HepG2 (cell line): ENCODE measurements at regions not wholly inside any gene's neighbourhood (a gene's known extent, or its start where the extent isn't known, plus 50 kb on each side); places are given as distances from the start of the nearest gene placed in this dataset.

Source experiments
- ATAC-seq: fragments of 200-7000 bp; cut with Tn5 transposase; 3 replicates; pipeline ENCODE4 v1.9.1; 2020; ENCODE audit warnings: mild to moderate bottlenecking, moderate library complexity
- BruUV-seq: library from RNA; stranded (reverse); fragments of 400-500 nt; replicated peaks from 2 replicates; lab custom pipeline; 2021; lab: Mats Ljungman, UMichigan
- CTCF ChIA-PET: fragments of 300-600 bp; formaldehyde crosslinking; extraction: SDS; loops from one replicate; lab custom pipeline; 2021; ENCODE audit warnings: low total read pairs, inconsistent platforms, low intra/inter-chr PET ratio; lab: Yijun Ruan, JAX
- POLR2A ChIA-PET: fragments of 350-600 bp; sonication (Branson Sonifier 250); formaldehyde crosslinking; loops from one replicate; lab custom pipeline; 2020; ENCODE audit warnings: antibody characterized with exemption, inconsistent platforms; lab: Yijun Ruan, JAX
- DNase-seq: peaks from one replicate; pipeline ENCODE4 v3.0.0-alpha.2; 2015; ENCODE audit warnings: low spot score
- FAIRE-seq: peaks from 3 replicates; lab custom pipeline; 2011; peaks lifted over from hg19 to GRCh38; lab: Jason Lieb, UNC
- H2AFZ ChIP-seq: one replicate; pipeline ENCODE4 v1.6.1; 2011; ENCODE audit warnings: low read length, inconsistent platforms
- H3K27ac ChIP-seq: fragments of 300-600 bp; 3 replicates; pipeline ENCODE4 v1.8.0; 2011; ENCODE audit warnings: mixed run types, mild to moderate bottlenecking, mixed read lengths, low read length, inconsistent platforms; ENCODE audit not compliant: insufficient read depth; ENCODE audit errors: extremely low read length
- H3K27me3 ChIP-seq, 2 experiments: fragments of 200-600 bp in 1 of 2; 2 replicates in 1 of 2; 3 replicates in 1 of 2; pipeline versions ENCODE4 v1.6.0 to v1.8.0; 2011; ENCODE audit warnings: low read length in 2 of 2, mild to moderate bottlenecking in 2 of 2, moderate library complexity in 2 of 2, inconsistent platforms in 1 of 2; ENCODE audit not compliant: insufficient read depth in 2 of 2, control insufficient read depth in 1 of 2
- H3K36me3 ChIP-seq, 2 experiments: fragments of 200-600 bp in 1 of 2; replicated peaks in 1 of 2; 2 replicates in 1 of 2; 3 replicates in 1 of 2; pipeline versions ENCODE4 v1.5.1 to v1.8.0; 2011; ENCODE audit warnings: low read length in 2 of 2, inconsistent platforms in 1 of 2; ENCODE audit not compliant: insufficient read depth in 2 of 2, control insufficient read depth in 1 of 2
- H3K4me1 ChIP-seq: 2 replicates; pipeline ENCODE4 v1.5.1; 2012; ENCODE audit warnings: low read length, inconsistent platforms; ENCODE audit not compliant: insufficient read depth
- H3K4me2 ChIP-seq: 2 replicates; pipeline ENCODE4 v1.6.0; 2011; ENCODE audit warnings: low read depth, low read length, inconsistent platforms
- H3K4me3 ChIP-seq, 3 experiments: fragments of 200-600 bp in 1 of 3; sonication (generic), shearing (Covaris generic) in 1 of 3; replicated peaks in 1 of 3; 2 replicates each; pipeline ENCODE4 v1.5.1; 2011 to 2016; ENCODE audit warnings: low read length in 3 of 3, inconsistent platforms in 2 of 3, low read depth in 2 of 3, mild to moderate bottlenecking in 2 of 3, control low read depth in 1 of 3, mixed read lengths in 1 of 3; ENCODE audit not compliant: insufficient read depth in 1 of 3
- H3K79me2 ChIP-seq: one replicate; pipeline ENCODE4 v1.6.1; 2011; ENCODE audit warnings: low read length, inconsistent platforms; ENCODE audit not compliant: insufficient read depth
- H3K9ac ChIP-seq: 2 replicates; pipeline ENCODE4 v1.6.0; 2011; ENCODE audit warnings: mild to moderate bottlenecking, low read depth, low read length, inconsistent platforms; ENCODE audit not compliant: insufficient read depth
- H3K9me3 ChIP-seq: 2 replicates; pipeline ENCODE4 v1.5.1; 2012; ENCODE audit warnings: mild to moderate bottlenecking, low read length
- H4K20me1 ChIP-seq: 2 replicates; pipeline ENCODE4 v1.6.0; 2011; ENCODE audit warnings: inconsistent platforms, mild to moderate bottlenecking, low read length, moderate library complexity; ENCODE audit not compliant: insufficient read depth
- BCL6 ChIP-seq: IDR thresholded peaks from 2 replicates; pipeline ENCODE4 v1.6.1; 2016; ENCODE audit warnings: missing genetic modification reagents, missing compliant biosample characterization
- FOXJ3 ChIP-seq: sonication (generic); formaldehyde crosslinking; IDR thresholded peaks from 2 replicates; pipeline ENCODE4 v1.4.0; 2020; ENCODE audit warnings: missing genetic modification reagents, mild to moderate bottlenecking, borderline replicate concordance
- GPBP1L1 ChIP-seq: sonication (generic); formaldehyde crosslinking; IDR thresholded peaks from 2 replicates; pipeline ENCODE4 v1.5.0; 2020; ENCODE audit warnings: mild to moderate bottlenecking, missing genetic modification reagents
- HNF4A ChIP-seq: sonication (generic); formaldehyde crosslinking; IDR thresholded peaks from 2 replicates; pipeline ENCODE4 v1.4.0; 2020; ENCODE audit warnings: missing genetic modification reagents
- HNF4G ChIP-seq, 2 experiments: sonication (generic) in 1 of 2; formaldehyde crosslinking in 1 of 2; IDR thresholded peaks; 2 replicates each; pipeline versions ENCODE4 v1.4.0 to v1.6.1; 2011 to 2020; ENCODE audit warnings: borderline replicate concordance in 2 of 2, low read depth in 2 of 2, mild to moderate bottlenecking in 2 of 2, low read length in 1 of 2, missing genetic modification reagents in 1 of 2, moderate library complexity in 1 of 2
- JARID2 ChIP-seq: sonication (generic); formaldehyde crosslinking; IDR thresholded peaks from 2 replicates; pipeline ENCODE4 v1.8.1; 2023; ENCODE audit warnings: missing genetic modification reagents, inconsistent platforms; ENCODE audit not compliant: insufficient replicate concordance
- JUNB ChIP-seq: sonication (generic); formaldehyde crosslinking; IDR thresholded peaks from 2 replicates; pipeline ENCODE4 v1.8.0; 2022; ENCODE audit warnings: missing genetic modification reagents, mild to moderate bottlenecking, borderline replicate concordance
- NR2C2 ChIP-seq: sonication (generic); formaldehyde crosslinking; IDR thresholded peaks from 2 replicates; pipeline ENCODE4 v1.4.0; 2020; ENCODE audit warnings: missing genetic modification reagents, mild to moderate bottlenecking, moderate library complexity, borderline replicate concordance
- NR2F1 ChIP-seq, 2 experiments: fragments of 450-650 bp in 1 of 2; formaldehyde crosslinking in 1 of 2; IDR thresholded peaks; 2 replicates each; pipeline versions ENCODE4 v1.5.0 to v1.6.1; 2016 to 2020; ENCODE audit warnings: mild to moderate bottlenecking in 1 of 2, missing compliant biosample characterization in 1 of 2, missing genetic modification reagents in 1 of 2, moderate library complexity in 1 of 2
- TBX2 ChIP-seq: sonication (generic); formaldehyde crosslinking; IDR thresholded peaks from 2 replicates; pipeline ENCODE4 v1.5.0; 2020; ENCODE audit warnings: missing genetic modification reagents, mild to moderate bottlenecking, borderline replicate concordance
- TEAD3 ChIP-seq: optimal IDR thresholded peaks from 2 replicates; pipeline ENCODE3; 2016; ENCODE audit warnings: borderline replicate concordance
- TFAP4 ChIP-seq: sonication (generic); IDR thresholded peaks from 2 replicates; pipeline ENCODE4 v1.6.1; 2016; ENCODE audit warnings: low read depth, borderline replicate concordance
- ZFX ChIP-seq: sonication (generic); formaldehyde crosslinking; IDR thresholded peaks from 2 replicates; pipeline ENCODE4 v1.4.0; 2020; ENCODE audit warnings: mild to moderate bottlenecking, low read depth, missing genetic modification reagents, moderate library complexity
- ZNF280B ChIP-seq: sonication (generic); formaldehyde crosslinking; IDR thresholded peaks from 2 replicates; pipeline ENCODE4 v1.5.0; 2020; ENCODE audit warnings: missing genetic modification reagents, mild to moderate bottlenecking, borderline replicate concordance
- ZNF337 ChIP-seq: sonication (generic); formaldehyde crosslinking; IDR thresholded peaks from 2 replicates; pipeline ENCODE4 v1.5.1; 2020; ENCODE audit warnings: missing genetic modification reagents, low read depth, mild to moderate bottlenecking, borderline replicate concordance
- ZNF441 ChIP-seq: sonication (generic); formaldehyde crosslinking; IDR thresholded peaks from 2 replicates; pipeline ENCODE4 v1.7.0; 2021; ENCODE audit warnings: missing genetic modification reagents, borderline replicate concordance
- ZNF567 ChIP-seq: sonication (generic); formaldehyde crosslinking; IDR thresholded peaks from 2 replicates; pipeline ENCODE4 v1.8.1; 2023; ENCODE audit warnings: mild to moderate bottlenecking, missing genetic modification reagents, borderline replicate concordance
- ZNF790 ChIP-seq: sonication (generic); formaldehyde crosslinking; IDR thresholded peaks from 2 replicates; pipeline ENCODE4 v1.8.0; 2022; ENCODE audit warnings: missing genetic modification reagents, mild to moderate bottlenecking, borderline replicate concordance
- ZSCAN20 ChIP-seq: sonication (generic); formaldehyde crosslinking; IDR thresholded peaks from 2 replicates; pipeline ENCODE4 v1.4.0; 2020; ENCODE audit warnings: missing genetic modification reagents, mild to moderate bottlenecking, borderline replicate concordance
- WGBS: methylation state at CpG from one replicate; pipeline ENCODE4 v1.1.6; 2017; ENCODE audit warnings: low lambda C conversion rate; 5-methylcytosine and 5-hydroxymethylcytosine counted together
- in situ Hi-C: cut with HindIII; loops from 2 replicates; pipeline ENCODE4 v1.10.0; 2017; ENCODE audit warnings: low pct_unique_long_range_greater_than_20kb; ENCODE audit not compliant: extremely low pct_ligation_motif_present
- intact Hi-C: fragments of 100-400 bp; cut with micrococcal nuclease; formaldehyde crosslinking; loops from one replicate; pipeline ENCODE4 v1.10.0; 2022; ENCODE audit not compliant: unreplicated experiment

- BruUV-seq = no TSS peak
- intact Hi-C loops (no loop called here), in situ Hi-C loops (no loop called here)
- H3K27ac ChIP-seq = no peak overlapping the region
- CTCF ChIA-PET = no interaction called here
- no peaks in the 10 kb centered on the region for H4K20me1 ChIP-seq
- 59% methylated on average over 11 of the region's 20 CpGs for WGBS
- no peak overlapping the region for H3K9ac ChIP-seq
- peak overlapping the region; percentile 58 for H3K4me2 ChIP-seq
- H3K9me3 ChIP-seq = no peaks in the 10 kb centered on the region
- H3K36me3 ChIP-seq = no peaks in the 10 kb centered on the region
- H3K4me3 ChIP-seq = peak overlapping the region in 1 of 3 experiments; percentile 50; a peak in 1 of 6 replicates
- peak; percentile 41 for DNase-seq
- POLR2A ChIA-PET = no interaction called here
- no peaks in the 10 kb centered on the region for H3K79me2 ChIP-seq
- H3K27me3 ChIP-seq = peaks cover 2 to 4% of the 10 kb centered on the region in 2 experiments; a peak in 1 of 5 replicates
- no peak overlapping the region for H2AFZ ChIP-seq
- peaks cover 41% of the 10 kb centered on the region for H3K4me1 ChIP-seq
- peak; percentile 57 for ATAC-seq
- no peak for FAIRE-seq
- TF ChIP-seq JUNB (CRISPR knock-in tag) = no peak
- peak; percentile 67 for TF ChIP-seq TEAD3
- no peak for TF ChIP-seq ZSCAN20 (CRISPR knock-in tag)
- 0 out of 2 replicates have a peak, but pooled peaks have one; percentile 7 for TF ChIP-seq BCL6 (CRISPR knock-in tag)
- TF ChIP-seq ZFX (CRISPR knock-in tag) = 0 out of 2 replicates have a peak, but pooled peaks have one; percentile 27
- TF ChIP-seq GPBP1L1 (CRISPR knock-in tag) = no peak
- 0 out of 2 replicates have a peak, but pooled peaks have one; percentile 20 for TF ChIP-seq NR2C2 (CRISPR knock-in tag)
- peak; percentile 38; the same call in 1 of the 2 replicates for TF ChIP-seq TFAP4
- no peak for TF ChIP-seq ZNF441 (CRISPR knock-in tag)
- no peak for TF ChIP-seq ZNF790
- TF ChIP-seq ZNF337 (CRISPR knock-in tag) = no peak
- peak in 1 of 2 experiments; percentile 47; a peak in 2 of 4 replicates for TF ChIP-seq NR2F1 (CRISPR knock-in tag; IDR thresholded peaks at IDR 0.05)
- peak; percentile 54 for TF ChIP-seq HNF4A (CRISPR knock-in tag)
- no peak for TF ChIP-seq TBX2 (CRISPR knock-in tag)
- TF ChIP-seq ZNF567 (CRISPR knock-in tag) = no peak
- no peak for TF ChIP-seq JARID2 (CRISPR knock-in tag)
- TF ChIP-seq FOXJ3 (CRISPR knock-in tag) = no peak
- peak; percentile 24; the same call in 1 of the 2 replicates for TF ChIP-seq HNF4G (IDR thresholded peaks at IDR 0.05; ENCODE audit: borderline replicate concordance, low read depth, low read length)
- no peak for TF ChIP-seq HNF4G (CRISPR knock-in tag; IDR thresholded peaks at IDR 0.05; ENCODE audit: borderline replicate concordance, low read depth)
- no peak for TF ChIP-seq ZNF280B (CRISPR knock-in tag)
Observed at GRCh38 chr17:36858119-36859002, 78.9 kb upstream of the LHX1 start.
